OCI-LY3 (cell line): ENCODE measurements at regions not wholly inside any gene's neighbourhood (a gene's known extent, or its start where the extent isn't known, plus 50 kb on each side); places are given as distances from the start of the nearest gene placed in this dataset.

Experiments
- CTCF ChIP-seq: fragments of 200-600, 300-600 bp; sonication (generic); IDR thresholded peaks from 2 replicates; pipeline ENCODE4 v1.5.1; 2014; ENCODE audit warnings: antibody characterized with exemption, low read length, low read depth
- EZH2phosphoT487 ChIP-seq: fragments of 200-600 bp; shearing (Covaris generic); IDR thresholded peaks from 2 replicates; pipeline ENCODE4 v1.6.1; 2018; ENCODE audit warnings: antibody characterized with exemption, mixed run types, low read depth

- TF ChIP-seq CTCF (no peak), EZH2phosphoT487 (no peak)
Measured at GRCh38 chr3:80040067-80040466, 272.3 kb upstream of the ROBO1 start.
